ENCODE measurements at regions not wholly inside any gene's neighbourhood (a gene's known extent, or its start where the extent isn't known, plus 50 kb on each side); places are given as distances from the start of the nearest gene placed in this dataset.

DNA sequence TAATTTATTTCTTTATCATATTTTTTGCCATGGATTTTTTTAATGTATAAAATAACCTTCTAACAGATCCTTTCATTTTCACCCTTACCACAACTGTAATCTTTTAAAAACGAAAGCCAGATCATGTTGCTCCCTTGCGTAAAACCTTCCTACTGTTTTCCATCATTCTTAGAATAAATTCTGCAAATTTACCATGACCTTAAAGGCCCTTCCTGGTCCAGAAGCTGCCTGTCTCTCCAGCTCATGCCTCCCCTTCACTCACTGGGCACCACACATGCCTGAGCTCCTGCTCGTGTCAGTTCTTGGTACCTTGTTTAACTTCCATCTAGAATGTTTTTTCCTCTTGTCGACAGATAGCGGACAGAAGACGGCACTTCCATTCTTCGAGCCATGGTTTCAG lies 245.0 kb upstream of the CDH5 start:
- TF ChIP-seq, protein P1, sequence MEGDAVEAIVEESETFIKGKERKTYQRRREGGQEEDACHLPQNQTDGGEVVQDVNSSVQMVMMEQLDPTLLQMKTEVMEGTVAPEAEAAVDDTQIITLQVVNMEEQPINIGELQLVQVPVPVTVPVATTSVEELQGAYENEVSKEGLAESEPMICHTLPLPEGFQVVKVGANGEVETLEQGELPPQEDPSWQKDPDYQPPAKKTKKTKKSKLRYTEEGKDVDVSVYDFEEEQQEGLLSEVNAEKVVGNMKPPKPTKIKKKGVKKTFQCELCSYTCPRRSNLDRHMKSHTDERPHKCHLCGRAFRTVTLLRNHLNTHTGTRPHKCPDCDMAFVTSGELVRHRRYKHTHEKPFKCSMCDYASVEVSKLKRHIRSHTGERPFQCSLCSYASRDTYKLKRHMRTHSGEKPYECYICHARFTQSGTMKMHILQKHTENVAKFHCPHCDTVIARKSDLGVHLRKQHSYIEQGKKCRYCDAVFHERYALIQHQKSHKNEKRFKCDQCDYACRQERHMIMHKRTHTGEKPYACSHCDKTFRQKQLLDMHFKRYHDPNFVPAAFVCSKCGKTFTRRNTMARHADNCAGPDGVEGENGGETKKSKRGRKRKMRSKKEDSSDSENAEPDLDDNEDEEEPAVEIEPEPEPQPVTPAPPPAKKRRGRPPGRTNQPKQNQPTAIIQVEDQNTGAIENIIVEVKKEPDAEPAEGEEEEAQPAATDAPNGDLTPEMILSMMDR (IDR thresholded peaks at IDR 0.05; ENCODE audit: insufficient read depth, low read length, severe bottlenecking): no peak
- H3K36me3 ChIP-seq (ENCODE audit: control insufficient read depth, insufficient read depth, low read length): no peaks in the 10 kb centered on the region
- H3K4me3 ChIP-seq (ENCODE audit: low read depth, low read length): no peak overlapping the region
- no peak for DNase-seq (ENCODE audit: low read depth)
- no peaks in the 10 kb centered on the region for H3K27me3 ChIP-seq (ENCODE audit: control insufficient read depth, insufficient read depth, low read length)
- FAIRE-seq: no peak

DNA sequence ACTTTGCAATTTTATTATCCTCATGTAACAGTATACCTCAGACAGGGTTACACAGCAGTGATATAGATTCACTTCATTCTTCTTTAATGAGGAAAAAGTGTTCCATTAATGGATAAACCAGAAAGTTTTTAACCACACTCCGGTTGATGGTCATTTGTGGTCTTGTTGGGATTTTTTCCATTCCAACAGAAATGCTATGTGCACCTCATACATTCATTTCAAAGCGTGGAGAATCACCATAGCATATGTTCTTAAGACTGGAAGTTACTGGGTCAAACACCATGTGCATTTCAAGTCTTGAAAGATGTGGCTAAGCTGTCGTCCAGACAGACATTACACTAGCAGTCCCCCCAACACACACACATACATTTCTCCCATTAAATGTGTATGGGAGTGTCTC lies 245.8 kb upstream of the CDH5 start:
- no peak overlapping the region for H3K4me3 ChIP-seq (ENCODE audit: low read depth, low read length)
- DNase-seq (ENCODE audit: low read depth) (no peak), FAIRE-seq (no peak)
- no peaks in the 10 kb centered on the region for H3K36me3 ChIP-seq (ENCODE audit: control insufficient read depth, insufficient read depth, low read length)
- TF ChIP-seq, protein P1 (IDR thresholded peaks at IDR 0.05; ENCODE audit: insufficient read depth, low read length, severe bottlenecking): no peak
- no peaks in the 10 kb centered on the region for H3K27me3 ChIP-seq (ENCODE audit: control insufficient read depth, insufficient read depth, low read length)

DNA sequence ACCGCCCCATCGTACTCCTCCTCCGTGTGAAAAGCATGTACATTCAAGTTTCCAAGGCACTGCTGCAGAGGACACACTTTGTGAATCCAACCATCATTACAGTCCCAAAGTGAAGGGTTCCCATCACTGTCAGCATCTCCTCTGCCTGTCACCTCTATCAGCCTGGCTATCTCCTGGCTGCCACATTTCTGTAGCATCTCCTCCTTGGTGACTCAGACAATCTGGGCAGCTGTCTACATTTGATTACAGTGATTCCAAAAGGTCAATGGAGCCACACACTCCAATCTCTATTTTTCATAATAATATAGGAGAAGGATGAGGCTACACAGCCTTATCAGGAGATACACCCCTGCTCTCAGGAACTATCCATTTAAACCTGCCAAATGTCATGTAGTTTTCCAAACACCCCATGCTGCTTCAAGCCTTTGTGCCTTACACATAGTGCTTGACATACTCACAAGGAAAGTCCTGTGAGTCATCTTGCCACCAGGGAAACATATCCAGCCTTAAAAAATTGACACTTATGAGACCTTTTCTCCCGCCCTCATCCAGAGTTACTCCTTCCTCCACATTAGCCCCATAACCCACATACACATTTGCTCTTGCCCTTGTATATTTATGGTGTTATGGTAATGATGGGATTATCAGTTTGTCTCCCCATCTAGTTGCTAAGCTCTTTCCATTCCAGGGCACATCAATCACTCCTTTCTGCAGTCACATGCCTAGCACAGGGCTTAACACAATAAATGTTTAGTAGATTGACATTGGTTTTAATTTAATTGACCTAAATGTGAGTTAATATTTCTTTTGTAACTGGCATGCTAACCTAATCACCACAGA lies 250.1 kb upstream of the CDH5 start:
- H3K4me3 ChIP-seq (ENCODE audit: low read depth, low read length): no peak overlapping the region
- no peaks in the 10 kb centered on the region for H3K27me3 ChIP-seq (ENCODE audit: control insufficient read depth, insufficient read depth, low read length)
- no peaks in the 10 kb centered on the region for H3K36me3 ChIP-seq (ENCODE audit: control insufficient read depth, insufficient read depth, low read length)
- TF ChIP-seq, protein P1 (IDR thresholded peaks at IDR 0.05; ENCODE audit: insufficient read depth, low read length, severe bottlenecking): no peak
- peak; percentile 28 for FAIRE-seq
- peak; percentile 42 for DNase-seq (ENCODE audit: low read depth)

DNA sequence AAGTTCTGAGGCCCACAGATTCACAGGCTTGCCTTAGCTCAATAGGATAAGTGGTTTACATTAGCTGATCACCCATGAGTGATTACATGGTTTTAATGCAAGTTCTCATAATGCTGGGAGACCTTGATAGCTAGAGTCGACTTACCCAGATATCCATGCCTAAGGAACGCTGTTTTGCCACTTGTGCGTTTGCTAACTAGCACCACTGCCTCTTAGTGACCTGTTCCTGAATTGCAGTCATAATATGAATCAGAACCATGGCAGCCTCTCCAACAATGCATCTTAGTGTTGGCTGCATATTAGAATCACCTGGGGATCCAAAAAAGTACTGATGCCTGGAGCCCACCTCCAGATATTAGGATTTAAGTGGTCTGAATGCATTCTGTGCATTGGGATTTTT lies 251.1 kb upstream of the CDH5 start:
- DNase-seq (ENCODE audit: low read depth) (no peak), FAIRE-seq (no peak)
- TF ChIP-seq, protein P1 (IDR thresholded peaks at IDR 0.05; ENCODE audit: insufficient read depth, low read length, severe bottlenecking): no peak
- Histone ChIP-seq H3K4me3 (ENCODE audit: low read depth, low read length) (no peak overlapping the region), H3K36me3 (ENCODE audit: control insufficient read depth, insufficient read depth, low read length) (no peaks in the 10 kb centered on the region), H3K27me3 (ENCODE audit: control insufficient read depth, insufficient read depth, low read length) (no peaks in the 10 kb centered on the region)

DNA sequence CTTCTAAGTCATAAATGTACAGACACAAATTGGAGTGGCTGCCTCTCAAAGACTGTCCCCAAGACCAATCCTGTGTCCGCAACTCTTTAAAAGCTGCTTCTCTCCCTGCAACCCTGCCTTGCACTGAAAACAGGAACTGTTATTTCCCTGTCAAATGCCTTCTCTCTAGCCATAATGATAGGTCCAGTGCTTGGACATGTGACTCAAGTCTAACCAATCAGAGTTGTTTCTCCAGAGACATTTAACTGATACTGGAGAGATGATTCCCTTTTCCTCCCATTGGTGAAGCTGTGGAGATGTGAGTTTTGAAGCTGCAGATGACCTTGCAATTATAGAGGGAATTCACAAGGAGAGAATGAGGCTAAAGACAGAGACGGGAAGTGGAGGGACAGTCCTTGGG lies 253.3 kb upstream of the CDH5 start:
- Histone ChIP-seq H3K36me3 (ENCODE audit: control insufficient read depth, insufficient read depth, low read length) (no peaks in the 10 kb centered on the region), H3K27me3 (ENCODE audit: control insufficient read depth, insufficient read depth, low read length) (no peaks in the 10 kb centered on the region), H3K4me3 (ENCODE audit: low read depth, low read length) (no peak overlapping the region)
- FAIRE-seq: no peak
- TF ChIP-seq, protein P1 (IDR thresholded peaks at IDR 0.05; ENCODE audit: insufficient read depth, low read length, severe bottlenecking): no peak
- DNase-seq (ENCODE audit: low read depth): no peak

DNA sequence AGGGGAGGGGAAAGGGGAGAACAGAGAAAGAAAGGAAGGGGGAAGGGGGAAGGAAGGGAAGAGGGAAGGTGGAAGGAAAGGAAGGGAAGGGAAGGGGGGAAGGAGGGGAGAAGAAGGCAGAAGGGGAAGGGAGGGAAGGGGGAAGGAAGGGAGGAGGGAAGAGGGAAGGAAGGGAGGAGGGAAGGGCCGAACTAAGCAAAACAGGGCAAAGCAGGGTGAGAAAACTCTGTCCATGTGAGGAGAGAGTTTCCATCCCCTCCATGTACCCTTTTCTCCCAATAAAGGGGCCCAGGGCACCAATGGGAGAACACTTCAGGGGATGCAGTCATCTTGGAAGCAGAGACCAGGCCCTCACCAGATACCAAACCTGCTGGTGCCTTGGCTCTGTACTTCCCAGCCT lies 256.8 kb upstream of the CDH5 start:
- Histone ChIP-seq H3K4me3 (ENCODE audit: low read depth, low read length) (no peak overlapping the region), H3K27me3 (ENCODE audit: control insufficient read depth, insufficient read depth, low read length) (no peaks in the 10 kb centered on the region), H3K36me3 (ENCODE audit: control insufficient read depth, insufficient read depth, low read length) (no peaks in the 10 kb centered on the region)
- DNase-seq (ENCODE audit: low read depth) (no peak), FAIRE-seq (no peak)
- TF ChIP-seq, protein P1 (IDR thresholded peaks at IDR 0.05; ENCODE audit: insufficient read depth, low read length, severe bottlenecking): no peak

All from bronchial epithelial cell (primary cell).